ENCODE measurements at regions not wholly inside any gene's neighbourhood (a gene's known extent, or its start where the extent isn't known, plus 50 kb on each side); places are given as distances from the start of the nearest gene placed in this dataset.

DNA sequence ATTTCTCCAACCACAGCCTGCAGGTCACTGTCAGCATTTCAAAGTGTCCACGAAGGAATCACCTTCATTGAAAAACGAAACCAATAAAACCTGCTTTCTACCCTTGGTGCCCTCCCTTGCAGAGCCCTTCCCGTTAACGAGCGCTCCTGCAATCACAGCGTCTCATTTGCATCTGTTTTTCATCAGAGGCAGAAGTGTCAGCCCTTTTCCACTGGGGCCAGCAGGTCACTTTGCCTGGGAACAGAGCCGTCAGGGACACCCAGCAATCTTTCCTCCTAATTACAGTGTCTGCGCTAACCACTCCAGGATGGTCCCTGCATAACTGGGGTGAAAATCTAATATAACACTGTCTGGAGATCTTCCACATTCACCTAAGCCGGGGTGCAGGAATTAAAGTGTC is 85.3 kb downstream of the PSMG1 start:
- no peak overlapping the region for H3K4me3 ChIP-seq
- no peak for DNase-seq (ENCODE audit: low spot score)
- 77% methylated on average over 9 of the region's 9 CpGs for WGBS
- no peaks in the 10 kb centered on the region for H3K9me3 ChIP-seq
- no peaks in the 10 kb centered on the region for H3K4me1 ChIP-seq (replicated peaks)
- no peaks in the 10 kb centered on the region for H3K27me3 ChIP-seq (replicated peaks; ENCODE audit: insufficient read depth)
- H3K27ac ChIP-seq, result no peak overlapping the region
- TF ChIP-seq POLR2A (IDR thresholded peaks at IDR 0.05), result no peak
- no peaks in the 10 kb centered on the region for H3K36me3 ChIP-seq
- intact Hi-C loops (cut with DNase I), result no loop called here

- TF ChIP-seq CTCF (IDR thresholded peaks at IDR 0.05) (no peak), POLR2A (IDR thresholded peaks at IDR 0.05) (no peak), POLR2AphosphoS5 (IDR thresholded peaks at IDR 0.05) (no peak)
- WGBS, result 73% methylated on average over 13 of the region's 13 CpGs
- no peak for DNase-seq (ENCODE audit: low spot score)
- intact Hi-C loops (cut with DNase I), result no loop called here
- Histone ChIP-seq H3K36me3 (no peaks in the 10 kb centered on the region), H3K27ac (no peak overlapping the region), H3K27me3 (replicated peaks; ENCODE audit: insufficient read depth) (no peaks in the 10 kb centered on the region), H3K9me3 (no peaks in the 10 kb centered on the region), H3K4me1 (replicated peaks) (no peaks in the 10 kb centered on the region), H3K4me3 (no peak overlapping the region)
Observed at GRCh38 chr21:39097335-39097861, 85.9 kb downstream of the PSMG1 start.

DNA sequence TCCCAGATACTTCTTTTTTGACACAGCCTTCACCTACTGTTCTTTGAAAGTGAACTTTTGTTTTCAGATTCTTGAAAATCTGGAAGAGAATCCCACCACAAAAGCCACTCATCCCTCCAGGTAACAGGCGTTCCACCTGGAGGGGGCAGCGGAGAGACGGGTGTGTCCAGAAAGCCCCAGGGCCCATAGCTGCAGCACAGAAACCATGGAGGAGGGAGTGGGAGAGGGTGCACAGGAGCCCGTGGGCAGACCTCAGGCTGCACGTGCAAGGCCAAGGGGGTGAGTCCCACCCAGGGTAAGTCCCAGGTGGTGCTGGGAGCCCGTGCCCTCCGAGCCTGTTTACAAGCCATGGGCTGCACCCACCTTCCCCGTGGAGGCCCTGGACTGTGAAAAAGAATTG is 86.5 kb downstream of the PSMG1 start:
- no peaks in the 10 kb centered on the region for H3K9me3 ChIP-seq
- WGBS, result 93% methylated on average over 8 of the region's 8 CpGs
- DNase-seq (ENCODE audit: low spot score), result no peak
- H3K36me3 ChIP-seq, result no peaks in the 10 kb centered on the region
- H3K4me1 ChIP-seq (replicated peaks), result no peaks in the 10 kb centered on the region
- intact Hi-C loops (cut with DNase I), result no loop called here
- H3K27me3 ChIP-seq (replicated peaks; ENCODE audit: insufficient read depth), result no peaks in the 10 kb centered on the region
- TF ChIP-seq POLR2A (IDR thresholded peaks at IDR 0.05) (no peak), CTCF (IDR thresholded peaks at IDR 0.05) (no peak), POLR2AphosphoS5 (IDR thresholded peaks at IDR 0.05) (no peak)
- no peak overlapping the region for H3K4me3 ChIP-seq
- H3K27ac ChIP-seq, result no peak overlapping the region

DNA sequence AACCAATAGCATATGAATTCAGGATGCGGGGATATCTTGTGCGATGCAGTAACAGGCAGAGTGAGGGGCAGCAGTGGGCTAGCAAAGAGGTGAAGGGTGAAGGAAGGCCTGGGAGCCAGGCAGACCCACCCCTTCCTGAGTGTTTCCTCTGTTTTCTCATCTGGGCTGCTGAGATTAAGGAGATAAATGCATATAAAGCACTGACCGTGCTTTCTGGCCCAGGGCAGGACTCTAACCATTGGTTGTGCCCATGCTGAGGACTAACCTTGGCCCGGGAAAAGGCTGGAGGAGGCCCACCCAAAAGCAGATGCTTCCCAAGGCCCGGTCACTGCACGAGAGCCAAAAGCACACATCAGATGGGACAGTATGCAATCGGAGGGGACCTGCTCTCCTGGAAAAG is 87.6 kb downstream of the PSMG1 start:
- no peaks in the 10 kb centered on the region for H3K4me1 ChIP-seq (replicated peaks)
- WGBS, result 78% methylated on average over 7 of the region's 7 CpGs
- no peak overlapping the region for H3K27ac ChIP-seq
- TF ChIP-seq CTCF (IDR thresholded peaks at IDR 0.05) (no peak), POLR2AphosphoS5 (IDR thresholded peaks at IDR 0.05) (no peak), POLR2A (IDR thresholded peaks at IDR 0.05) (no peak)
- H3K36me3 ChIP-seq, result no peaks in the 10 kb centered on the region
- intact Hi-C loops (cut with DNase I), result no loop called here
- DNase-seq (ENCODE audit: low spot score), result no peak
- H3K9me3 ChIP-seq, result no peaks in the 10 kb centered on the region
- no peak overlapping the region for H3K4me3 ChIP-seq
- H3K27me3 ChIP-seq (replicated peaks; ENCODE audit: insufficient read depth), result no peaks in the 10 kb centered on the region

GRCh38 chr21:39094847-39095579 is 88.2 kb downstream of the PSMG1 start:
- DNase-seq (ENCODE audit: low spot score), result no peak
- no peaks in the 10 kb centered on the region for H3K27me3 ChIP-seq (replicated peaks; ENCODE audit: insufficient read depth)
- intact Hi-C loops (cut with DNase I), result no loop called here
- H3K4me3 ChIP-seq, result no peak overlapping the region
- WGBS, result 53% methylated on average over 11 of the region's 11 CpGs
- H3K4me1 ChIP-seq (replicated peaks), result no peaks in the 10 kb centered on the region
- H3K9me3 ChIP-seq, result no peaks in the 10 kb centered on the region
- TF ChIP-seq POLR2A (IDR thresholded peaks at IDR 0.05), result no peak
- TF ChIP-seq POLR2AphosphoS5 (IDR thresholded peaks at IDR 0.05), result no peak
- no peak overlapping the region for H3K27ac ChIP-seq
- no peaks in the 10 kb centered on the region for H3K36me3 ChIP-seq

All from prostate gland (tissue), 2 donors.